OCI-LY1 (cell line): ENCODE measurements at regions not wholly inside any gene's neighbourhood (a gene's known extent, or its start where the extent isn't known, plus 50 kb on each side); places are given as distances from the start of the nearest gene placed in this dataset.

ENCODE experiments used
- EZH2 ChIP-seq: fragments of 200-600 bp; sonication (generic), shearing (Covaris generic); IDR thresholded peaks from 2 replicates; pipeline ENCODE4 v1.8.0; 2017; ENCODE audit warnings: borderline replicate concordance, mixed run types, mild to moderate bottlenecking, antibody characterized with exemption, low read length, moderate library complexity, mixed read lengths
- TF ChIP-seq, protein P1 (sequence below): fragments of 200-600 bp; sonication (generic), shearing (Covaris generic); IDR thresholded peaks from 2 replicates; pipeline ENCODE4 v1.5.1; 2017; ENCODE audit warnings: mild to moderate bottlenecking, antibody characterized with exemption, low read length, moderate library complexity, mixed read lengths

DNA sequence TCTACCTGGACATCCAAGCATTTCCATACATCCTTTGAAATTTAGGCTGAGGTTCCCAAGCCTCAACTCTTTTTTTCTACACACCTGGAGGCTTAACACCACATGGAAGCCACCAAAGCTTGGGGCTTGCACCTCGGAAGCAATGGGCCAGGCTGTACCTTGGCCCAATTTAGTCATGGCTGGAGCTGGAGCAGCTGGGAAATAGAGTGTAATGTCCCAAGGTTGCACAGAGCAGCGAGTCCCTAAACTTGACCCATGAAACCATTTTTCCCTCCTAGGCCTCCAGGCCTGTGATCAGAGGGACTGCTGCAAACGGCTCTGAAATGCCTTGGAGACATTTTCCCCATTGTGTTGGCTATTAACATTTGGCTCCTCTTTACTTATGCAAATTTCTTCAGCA lies 1574.3 kb upstream of the ZEB2 start:
- TF ChIP-seq, protein P1, sequence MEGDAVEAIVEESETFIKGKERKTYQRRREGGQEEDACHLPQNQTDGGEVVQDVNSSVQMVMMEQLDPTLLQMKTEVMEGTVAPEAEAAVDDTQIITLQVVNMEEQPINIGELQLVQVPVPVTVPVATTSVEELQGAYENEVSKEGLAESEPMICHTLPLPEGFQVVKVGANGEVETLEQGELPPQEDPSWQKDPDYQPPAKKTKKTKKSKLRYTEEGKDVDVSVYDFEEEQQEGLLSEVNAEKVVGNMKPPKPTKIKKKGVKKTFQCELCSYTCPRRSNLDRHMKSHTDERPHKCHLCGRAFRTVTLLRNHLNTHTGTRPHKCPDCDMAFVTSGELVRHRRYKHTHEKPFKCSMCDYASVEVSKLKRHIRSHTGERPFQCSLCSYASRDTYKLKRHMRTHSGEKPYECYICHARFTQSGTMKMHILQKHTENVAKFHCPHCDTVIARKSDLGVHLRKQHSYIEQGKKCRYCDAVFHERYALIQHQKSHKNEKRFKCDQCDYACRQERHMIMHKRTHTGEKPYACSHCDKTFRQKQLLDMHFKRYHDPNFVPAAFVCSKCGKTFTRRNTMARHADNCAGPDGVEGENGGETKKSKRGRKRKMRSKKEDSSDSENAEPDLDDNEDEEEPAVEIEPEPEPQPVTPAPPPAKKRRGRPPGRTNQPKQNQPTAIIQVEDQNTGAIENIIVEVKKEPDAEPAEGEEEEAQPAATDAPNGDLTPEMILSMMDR: no peak
- no peak for TF ChIP-seq EZH2
